Lung (tissue), 12 donors: ENCODE measurements at regions not wholly inside any gene's neighbourhood (a gene's known extent, or its start where the extent isn't known, plus 50 kb on each side); places are given as distances from the start of the nearest gene placed in this dataset. TPM values are rescaled to one million over a fixed set of nuclear protein-coding genes. Genes with fewer than 3 reads are reported as not detected.

Experiments used
- ATAC-seq: fragments of 200-7000 bp; cut with Tn5 transposase; one replicate; pipeline ENCODE4 v1.9.1; 2020; ENCODE audit warnings: moderate number of reproducible peaks; ENCODE audit not compliant: insufficient read depth, low FRiP score
- DNase-seq, 3 donors: peaks; one replicate each; pipeline ENCODE4 v3.0.0-alpha.2; 2013 to 2017
- H3K27ac ChIP-seq, 2 donors: one replicate each; pipeline ENCODE4 v1.5.1; 2013; ENCODE audit warnings: mild to moderate bottlenecking in 2 of 2, moderate library complexity in 2 of 2, control low read depth in 1 of 2, inconsistent platforms in 1 of 2, low read depth in 1 of 2, low read length in 1 of 2
- H3K27me3 ChIP-seq, 3 donors: one replicate each; pipeline ENCODE4 v1.5.1; 2013; ENCODE audit warnings: low read length in 2 of 3; ENCODE audit not compliant: control insufficient read depth in 3 of 3, insufficient read depth in 3 of 3
- H3K36me3 ChIP-seq, 4 donors: one replicate each; pipeline ENCODE4 v1.5.1; 2013; ENCODE audit warnings: low read length in 4 of 4, mild to moderate bottlenecking in 1 of 4, moderate library complexity in 1 of 4; ENCODE audit not compliant: control insufficient read depth in 4 of 4, insufficient read depth in 4 of 4
- H3K4me1 ChIP-seq, 5 donors: one replicate each; pipeline ENCODE4 v1.5.1; 2013; ENCODE audit warnings: low read length in 5 of 5, mild to moderate bottlenecking in 2 of 5, moderate library complexity in 1 of 5; ENCODE audit not compliant: control insufficient read depth in 5 of 5, insufficient read depth in 5 of 5
- H3K4me3 ChIP-seq: one replicate; pipeline ENCODE4 v1.5.1; 2013; ENCODE audit warnings: mild to moderate bottlenecking, control low read depth, moderate library complexity
- H3K9ac ChIP-seq, 2 donors: one replicate each; pipeline ENCODE4 v1.5.1; 2013; ENCODE audit warnings: low read length in 2 of 2, control low read depth in 1 of 2; ENCODE audit not compliant: insufficient read depth in 1 of 2
- H3K9me3 ChIP-seq, 4 donors: one replicate each; pipeline ENCODE4 v1.5.1; 2013; ENCODE audit warnings: low read length in 3 of 4, mild to moderate bottlenecking in 1 of 4, moderate library complexity in 1 of 4; ENCODE audit not compliant: control insufficient read depth in 4 of 4, insufficient read depth in 3 of 4
- WGBS, 2 donors: extraction: QIAGEN DNeasy Blood & Tissue Kit; methylation state at CpG; one replicate each; pipeline ENCODE4 v1.1.7; 2013; 5-methylcytosine and 5-hydroxymethylcytosine counted together
- small RNA-seq: library from RNA; depleted of rRNA; stranded (forward); fragments of <200 nt; gene quantifications from one replicate; pipeline ENCODE3, GENCODE V24; 2014; ENCODE audit warnings: low replicate concordance
- TF ChIP-seq, protein P1 (sequence below): IDR thresholded peaks from 2 replicates; pipeline ENCODE4 v1.5.1; 2012; ENCODE audit warnings: mild to moderate bottlenecking; ENCODE audit errors: control extremely low read depth, extremely low read depth
- donor health status: control.
- donor health status: control.
- donor health status: Bipolar disorder and iron deficiency.
- donor health status: healthy.
- donor health status: DM: yes; HTN: yes; CAD: no.

GRCh38 chr7:21377545-21377944 is 50.3 kb upstream of the SP4 start:
- ATAC-seq: no peak
- TF ChIP-seq, protein P1, sequence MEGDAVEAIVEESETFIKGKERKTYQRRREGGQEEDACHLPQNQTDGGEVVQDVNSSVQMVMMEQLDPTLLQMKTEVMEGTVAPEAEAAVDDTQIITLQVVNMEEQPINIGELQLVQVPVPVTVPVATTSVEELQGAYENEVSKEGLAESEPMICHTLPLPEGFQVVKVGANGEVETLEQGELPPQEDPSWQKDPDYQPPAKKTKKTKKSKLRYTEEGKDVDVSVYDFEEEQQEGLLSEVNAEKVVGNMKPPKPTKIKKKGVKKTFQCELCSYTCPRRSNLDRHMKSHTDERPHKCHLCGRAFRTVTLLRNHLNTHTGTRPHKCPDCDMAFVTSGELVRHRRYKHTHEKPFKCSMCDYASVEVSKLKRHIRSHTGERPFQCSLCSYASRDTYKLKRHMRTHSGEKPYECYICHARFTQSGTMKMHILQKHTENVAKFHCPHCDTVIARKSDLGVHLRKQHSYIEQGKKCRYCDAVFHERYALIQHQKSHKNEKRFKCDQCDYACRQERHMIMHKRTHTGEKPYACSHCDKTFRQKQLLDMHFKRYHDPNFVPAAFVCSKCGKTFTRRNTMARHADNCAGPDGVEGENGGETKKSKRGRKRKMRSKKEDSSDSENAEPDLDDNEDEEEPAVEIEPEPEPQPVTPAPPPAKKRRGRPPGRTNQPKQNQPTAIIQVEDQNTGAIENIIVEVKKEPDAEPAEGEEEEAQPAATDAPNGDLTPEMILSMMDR: no peak

More at GRCh38 chr7:21377545-21377944, 50.3 kb upstream of the SP4 start:
- no peak overlapping the region for H3K9ac ChIP-seq
- no peaks in the 10 kb centered on the region for H3K36me3 ChIP-seq
- no peak overlapping the region for H3K27ac ChIP-seq
- DNase-seq: no peak
- no peaks in the 10 kb centered on the region for H3K27me3 ChIP-seq
- H3K4me3 ChIP-seq: no peak overlapping the region
- H3K4me1 ChIP-seq: no peaks in the 10 kb centered on the region
- peaks cover 0 to 4% (median 0%) of the 10 kb centered on the region in 4 donors for H3K9me3 ChIP-seq
- WGBS, 2 donors: 80 to 95% methylated on average over 2 of the region's 2 CpGs

Small RNA genes in the stretch of these regions (small RNA-seq; reads per million reads assigned to genes)
- gene RN7SL542P: not detected
